ENCODE measurements at regions not wholly inside any gene's neighbourhood (a gene's known extent, or its start where the extent isn't known, plus 50 kb on each side); places are given as distances from the start of the nearest gene placed in this dataset.
A peak's percentile ranks its signal among the peaks of the same experiment; 100 is the strongest.

- FAIRE-seq (no peak), DNase-seq (ENCODE audit: insufficient read length, low spot score) (no peak)
- TF ChIP-seq CTCF (IDR thresholded peaks at IDR 0.05; ENCODE audit: insufficient read depth, missing control alignments) = peak; percentile 22
These were observed 273.8 kb downstream of the TRIB2 start for GRCh38 chr2:12990523-12990922.

- TF ChIP-seq CTCF (IDR thresholded peaks at IDR 0.05; ENCODE audit: insufficient read depth, missing control alignments) = no peak
- DNase-seq (ENCODE audit: insufficient read length, low spot score) (no peak), FAIRE-seq (no peak)
These were observed 281.9 kb downstream of the TRIB2 start for GRCh38 chr2:12998685-12999084.

- DNase-seq (ENCODE audit: insufficient read length, low spot score) (no peak), FAIRE-seq (no peak)
- TF ChIP-seq CTCF (IDR thresholded peaks at IDR 0.05; ENCODE audit: insufficient read depth, missing control alignments) = no peak
These were observed 284.1 kb downstream of the TRIB2 start for GRCh38 chr2:13000664-13001363.

DNA sequence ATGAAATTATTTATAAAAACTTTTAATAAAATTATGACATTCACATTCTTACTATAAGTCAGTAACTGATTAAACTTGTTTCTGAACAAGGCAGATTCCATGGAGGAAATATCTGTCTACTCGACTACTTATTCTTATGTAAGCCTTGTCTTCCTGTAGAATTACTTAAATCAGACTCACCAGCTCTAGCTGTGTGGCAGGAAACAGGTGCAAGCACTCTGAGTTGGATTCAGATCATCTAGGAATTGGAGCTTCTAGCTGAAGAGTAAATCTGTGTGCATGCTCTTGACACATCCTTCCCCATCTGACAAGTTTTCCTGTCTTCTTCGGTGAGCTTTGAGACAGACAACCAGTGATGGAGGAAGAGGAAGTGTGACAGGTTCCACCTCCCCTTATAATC is 284.7 kb downstream of the TRIB2 start:
- no peak for TF ChIP-seq CTCF (IDR thresholded peaks at IDR 0.05; ENCODE audit: insufficient read depth, missing control alignments)
- DNase-seq (ENCODE audit: insufficient read length, low spot score) = no peak
- no peak for FAIRE-seq

DNA sequence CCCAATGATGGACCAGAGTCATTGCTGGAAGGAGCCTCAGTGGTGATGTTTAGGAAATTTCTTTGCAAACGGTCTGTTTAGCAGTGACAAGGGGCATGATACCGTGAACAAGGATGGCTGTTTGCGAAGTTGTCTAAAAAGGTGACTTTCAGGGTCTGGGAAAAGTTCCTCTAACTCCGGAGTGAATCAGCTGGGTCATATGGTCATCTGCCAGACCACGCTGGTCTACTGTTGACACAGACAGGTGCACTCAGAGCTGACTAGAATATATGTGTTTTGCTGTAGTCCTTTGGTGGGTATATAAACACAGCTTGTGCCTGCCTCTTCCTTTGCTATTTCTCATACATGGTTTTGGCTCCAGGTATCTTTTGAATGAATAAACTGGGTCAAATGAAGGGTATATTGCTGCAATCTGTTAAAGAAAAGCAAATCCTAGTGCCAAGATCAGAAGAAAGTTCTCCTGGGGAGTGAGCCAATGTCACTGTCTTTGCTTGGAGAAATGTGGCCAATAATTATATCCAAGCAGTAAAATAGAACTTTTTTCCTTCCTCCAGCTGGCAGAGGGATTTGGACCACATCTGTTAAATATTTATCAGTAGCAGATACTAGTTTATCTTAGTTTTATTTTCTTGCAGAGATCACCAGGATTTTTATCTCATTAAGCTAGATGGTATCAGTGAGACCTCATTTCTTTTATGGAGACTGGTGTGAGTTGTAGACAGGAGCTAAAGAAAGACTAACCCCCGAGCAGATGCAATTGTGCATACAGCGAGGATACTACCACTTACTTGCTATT is 286.0 kb downstream of the TRIB2 start:
- no peak for TF ChIP-seq CTCF (IDR thresholded peaks at IDR 0.05; ENCODE audit: insufficient read depth, missing control alignments)
- no peak for FAIRE-seq
- DNase-seq (ENCODE audit: insufficient read length, low spot score) = no peak

DNA sequence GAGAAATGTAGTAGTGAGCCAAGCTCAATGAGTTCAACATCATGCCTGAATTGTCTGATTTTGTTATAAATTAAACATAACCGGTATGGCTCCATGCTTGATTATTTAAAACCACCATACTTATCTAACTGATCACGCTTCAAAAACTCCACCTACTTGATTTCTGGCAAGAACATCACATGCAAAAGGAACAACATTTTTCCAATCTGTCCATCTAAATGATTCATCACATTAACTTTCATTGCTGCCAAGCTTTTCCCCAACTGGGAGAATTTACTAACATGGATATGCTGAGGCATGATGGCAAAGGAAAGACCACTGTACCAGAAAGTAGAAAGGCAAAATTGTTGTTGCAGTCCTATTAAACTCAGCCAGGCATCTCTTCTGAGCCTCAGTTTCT is 286.8 kb downstream of the TRIB2 start:
- no peak for TF ChIP-seq CTCF (IDR thresholded peaks at IDR 0.05; ENCODE audit: insufficient read depth, missing control alignments)
- FAIRE-seq = no peak
- no peak for DNase-seq (ENCODE audit: insufficient read length, low spot score)

GRCh38 chr2:13005048-13005447 is 288.3 kb downstream of the TRIB2 start:
- DNase-seq (ENCODE audit: insufficient read length, low spot score) (no peak), FAIRE-seq (no peak)
- TF ChIP-seq CTCF (IDR thresholded peaks at IDR 0.05; ENCODE audit: insufficient read depth, missing control alignments) = no peak

All from D721Med (cell line).